Esophagus squamous epithelium (tissue), 4 donors: ENCODE measurements at regions not wholly inside any gene's neighbourhood (a gene's known extent, or its start where the extent isn't known, plus 50 kb on each side); places are given as distances from the start of the nearest gene placed in this dataset.

Source experiments
- CTCF ChIP-seq, 6 experiments: fragments of 450-650 bp in 4 of 6; fragments of 200-600 bp in 2 of 6; sonication (generic) in 2 of 6; IDR thresholded peaks; one replicate each; pipeline ENCODE4 v1.5.1; 2016 to 2019; ENCODE audit warnings: antibody characterized with exemption in 6 of 6, mild to moderate bottlenecking in 4 of 6, moderate library complexity in 4 of 6
- POLR2A ChIP-seq, 4 donors: fragments of 450-650 bp; IDR thresholded peaks; one replicate each; pipeline ENCODE4 v1.6.1; 2017; ENCODE audit warnings: antibody characterized with exemption in 4 of 4, mild to moderate bottlenecking in 4 of 4, moderate library complexity in 3 of 4

GRCh38 chr11:28833169-28833568, 725.0 kb downstream of the METTL15 start:
- TF ChIP-seq POLR2A (IDR thresholded peaks at IDR 0.05) (no peak), CTCF (IDR thresholded peaks at IDR 0.05) (no peak)
